ENCODE measurements at regions not wholly inside any gene's neighbourhood (a gene's known extent, or its start where the extent isn't known, plus 50 kb on each side); places are given as distances from the start of the nearest gene placed in this dataset.

GRCh38 chr1:73911849-73912248, 286.1 kb downstream of the LRRIQ3 start:
- 85 to 100% (median 92%) methylated on average over 1 of the region's 1 CpG for WGBS, 4 donors
- Histone ChIP-seq H3K9me3 (peaks cover 0 to 12% (median 0%) of the 10 kb centered on the region in 12 donors), H3K27ac (no peak overlapping the region), H3K36me3 (no peaks in the 10 kb centered on the region), H3K27me3 (no peaks in the 10 kb centered on the region), H3K4me1 (no peaks in the 10 kb centered on the region), H3K4me3 (no peak overlapping the region)
- ATAC-seq (no peak), DNase-seq (no peak)
- TF ChIP-seq CTCF (IDR thresholded peaks at IDR 0.05) (no peak), POLR2A (IDR thresholded peaks at IDR 0.05) (no peak)
- intact Hi-C loops (cut with DNase I), result no loop called here

GRCh38 chr1:73910466-73910865, 287.5 kb downstream of the LRRIQ3 start:
- intact Hi-C loops (cut with DNase I), result no loop called here
- TF ChIP-seq POLR2A (IDR thresholded peaks at IDR 0.05) (no peak), CTCF (IDR thresholded peaks at IDR 0.05) (no peak)

GRCh38 chr1:73910062-73910461, 287.9 kb downstream of the LRRIQ3 start:
- intact Hi-C loops (cut with DNase I), result no loop called here
- WGBS, 4 donors, result 75 to 84% (median 81%) methylated on average over 2 of the region's 2 CpGs
- no peak for TF ChIP-seq CTCF (IDR thresholded peaks at IDR 0.05)
- TF ChIP-seq POLR2A (IDR thresholded peaks at IDR 0.05), result no peak
- no peak for ATAC-seq
- Histone ChIP-seq H3K27me3 (no peaks in the 10 kb centered on the region), H3K9me3 (peaks cover 0 to 12% (median 0%) of the 10 kb centered on the region in 12 donors), H3K4me1 (no peaks in the 10 kb centered on the region), H3K27ac (no peak overlapping the region), H3K4me3 (no peak overlapping the region), H3K36me3 (no peaks in the 10 kb centered on the region)
- no peak for DNase-seq

More at GRCh38 chr1:73910466-73910865, 287.5 kb downstream of the LRRIQ3 start:
- Histone ChIP-seq H3K27ac (no peak overlapping the region), H3K27me3 (no peaks in the 10 kb centered on the region), H3K4me1 (no peaks in the 10 kb centered on the region), H3K9me3 (peaks cover 0 to 12% (median 0%) of the 10 kb centered on the region in 12 donors), H3K36me3 (no peaks in the 10 kb centered on the region), H3K4me3 (no peak overlapping the region)
- 60 to 71% (median 69%) methylated on average over 1 of the region's 1 CpG for WGBS, 4 donors
- no peak for DNase-seq
- no peak for ATAC-seq

- Histone ChIP-seq H3K27me3 (no peaks in the 10 kb centered on the region), H3K4me1 (no peaks in the 10 kb centered on the region), H3K36me3 (no peaks in the 10 kb centered on the region), H3K27ac (no peak overlapping the region), H3K9me3 (peaks cover 0 to 12% (median 0%) of the 10 kb centered on the region in 12 donors), H3K4me3 (no peak overlapping the region)
- TF ChIP-seq CTCF (IDR thresholded peaks at IDR 0.05) (no peak), POLR2A (IDR thresholded peaks at IDR 0.05) (no peak)
- 82 to 85% (median 83%) methylated on average over 2 of the region's 2 CpGs for WGBS, 4 donors
- DNase-seq, result no peak
- intact Hi-C loops (cut with DNase I), result no loop called here
- no peak for ATAC-seq
Observed at GRCh38 chr1:73909043-73909562, 288.9 kb downstream of the LRRIQ3 start.

All from heart left ventricle (tissue), 16 donors.